GM18873 (cell line): ENCODE measurements at regions not wholly inside any gene's neighbourhood (a gene's known extent, or its start where the extent isn't known, plus 50 kb on each side); places are given as distances from the start of the nearest gene placed in this dataset.

ENCODE experiments used
- ATAC-seq: cut with Tn5 transposase; IDR thresholded peaks from one replicate; pipeline ENCODE4 v1.9.1; 2021; ENCODE audit warnings: mild to moderate bottlenecking, moderate library complexity, moderate number of reproducible peaks; ENCODE audit not compliant: unreplicated experiment, low FRiP score

DNA sequence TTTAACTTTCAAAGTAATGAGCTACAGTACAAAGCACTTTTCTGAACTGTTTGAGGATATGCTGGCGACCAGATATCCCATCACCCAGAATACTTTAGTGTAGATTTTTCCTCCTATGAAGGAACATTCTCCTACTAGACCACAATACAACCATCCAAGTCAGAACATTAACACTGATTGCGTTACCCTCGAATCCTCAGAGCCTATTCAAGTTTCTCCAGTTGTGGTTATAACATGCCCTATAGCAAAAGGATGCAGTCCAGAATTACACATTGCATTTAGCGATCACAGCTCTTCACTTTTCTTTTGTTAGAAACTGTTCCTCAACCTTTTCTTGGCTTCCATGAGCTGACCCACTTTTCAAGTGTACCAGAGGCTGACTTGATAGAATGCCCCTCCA lies 87.4 kb upstream of the SOX4 start:
- no peak for ATAC-seq

DNA sequence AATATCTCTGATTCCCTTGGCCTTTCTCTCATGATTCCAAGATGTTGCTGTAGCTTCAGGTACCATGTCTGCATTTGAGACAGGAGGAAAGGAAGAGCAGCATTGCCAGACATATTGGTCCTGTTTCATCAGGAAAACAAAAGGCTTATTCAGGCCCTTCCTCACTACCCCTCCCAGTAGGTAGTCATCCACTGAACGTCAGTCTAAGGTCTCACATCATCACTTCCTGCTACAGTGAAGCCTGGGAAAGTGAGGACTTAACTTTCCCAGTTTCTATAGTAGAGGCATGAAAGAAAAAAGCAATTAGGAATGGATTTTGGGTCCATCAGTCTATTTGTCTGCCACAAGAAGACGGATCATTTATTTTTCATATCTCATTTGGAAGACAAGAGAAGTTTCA lies 85.7 kb upstream of the SOX4 start:
- no peak for ATAC-seq

DNA sequence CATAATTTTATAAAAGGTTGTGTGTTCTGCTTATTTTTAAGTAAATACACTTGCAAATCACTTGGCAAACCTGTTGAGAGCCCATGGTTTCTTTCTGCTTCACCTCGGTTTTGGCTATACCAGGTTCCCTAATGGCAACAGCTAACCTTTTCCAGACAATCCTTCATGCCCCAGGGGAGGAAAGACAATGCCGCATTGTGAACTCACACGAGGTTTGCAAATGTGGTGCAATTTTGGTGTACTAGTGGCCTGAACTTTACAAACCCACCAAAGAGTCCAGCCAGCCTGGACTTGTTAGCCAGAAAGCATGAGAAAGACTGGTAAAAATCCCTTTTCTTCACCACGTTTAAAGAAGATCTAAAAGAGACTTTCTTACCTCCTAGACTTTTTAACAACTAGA lies 84.8 kb upstream of the SOX4 start:
- ATAC-seq: no peak

DNA sequence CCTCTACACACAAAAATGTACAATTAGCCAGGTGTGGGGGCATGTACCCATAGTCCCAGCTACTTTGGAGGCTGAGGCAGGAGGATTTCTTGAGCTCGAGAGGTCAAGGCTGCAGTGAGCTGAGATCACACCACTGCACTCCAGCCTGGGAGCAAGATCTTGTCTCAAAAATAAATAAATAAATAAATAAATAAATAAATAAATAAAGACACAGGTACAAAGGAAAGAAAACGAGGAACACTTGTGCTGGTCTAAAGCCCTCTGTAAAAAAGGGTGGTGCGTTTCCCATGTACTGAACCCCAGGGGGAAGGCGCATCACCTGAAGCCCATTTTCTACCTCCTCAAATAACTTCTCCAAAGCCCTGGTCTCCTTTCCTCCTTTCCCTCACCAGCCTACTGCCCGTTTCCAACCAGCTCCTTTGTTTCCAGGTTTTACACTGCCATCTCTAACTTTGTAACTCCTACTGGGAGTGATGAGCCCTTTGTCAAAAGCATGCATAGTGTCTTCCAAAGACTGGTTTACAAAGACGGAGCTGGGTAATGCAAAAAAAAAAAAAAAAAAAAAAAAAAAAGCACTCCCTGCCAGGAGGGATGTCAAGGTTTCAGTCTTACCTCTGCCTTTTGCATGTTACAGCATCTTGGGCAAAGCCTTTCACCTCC lies 81.5 kb upstream of the SOX4 start:
- ATAC-seq: no peak

DNA sequence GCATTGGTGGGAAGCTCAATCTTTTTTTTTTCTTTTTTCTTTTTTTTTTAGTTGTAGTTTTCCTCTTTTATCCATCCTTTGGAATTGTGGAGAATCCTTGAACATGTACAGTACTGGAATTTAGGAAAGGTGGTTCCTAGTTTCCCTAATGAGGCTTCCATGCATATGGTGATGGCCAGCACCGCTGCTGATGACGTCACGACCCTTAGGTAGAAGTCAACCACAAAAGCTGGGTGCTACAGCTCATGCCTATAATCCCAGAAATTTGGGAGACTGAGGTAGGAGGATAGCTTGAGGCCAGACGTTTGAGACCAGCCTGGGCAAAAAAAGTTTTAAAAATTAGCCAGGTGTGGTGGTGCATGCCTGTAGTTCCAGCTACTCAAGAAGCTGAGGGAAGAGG lies 79.3 kb upstream of the SOX4 start:
- no peak for ATAC-seq

DNA sequence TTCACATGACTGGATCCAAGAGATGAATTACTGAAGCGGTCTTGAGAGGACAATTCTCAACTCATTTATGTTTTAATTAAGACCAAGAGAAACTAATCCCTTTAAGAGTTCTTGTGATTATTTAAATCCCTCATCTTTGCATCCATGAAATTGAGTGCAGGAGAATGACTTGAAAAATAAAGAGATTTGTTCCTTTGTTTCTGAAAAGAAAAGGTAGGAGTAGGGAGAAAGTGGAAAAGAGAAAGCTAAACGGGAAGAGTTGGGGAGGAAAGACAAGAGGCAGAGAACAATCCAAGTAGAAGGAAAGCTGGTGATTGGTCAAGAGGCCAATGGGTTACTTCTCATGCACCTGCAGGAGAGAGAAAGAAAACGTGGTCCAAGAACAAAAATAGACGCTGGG lies 75.2 kb upstream of the SOX4 start:
- ATAC-seq: no peak

DNA sequence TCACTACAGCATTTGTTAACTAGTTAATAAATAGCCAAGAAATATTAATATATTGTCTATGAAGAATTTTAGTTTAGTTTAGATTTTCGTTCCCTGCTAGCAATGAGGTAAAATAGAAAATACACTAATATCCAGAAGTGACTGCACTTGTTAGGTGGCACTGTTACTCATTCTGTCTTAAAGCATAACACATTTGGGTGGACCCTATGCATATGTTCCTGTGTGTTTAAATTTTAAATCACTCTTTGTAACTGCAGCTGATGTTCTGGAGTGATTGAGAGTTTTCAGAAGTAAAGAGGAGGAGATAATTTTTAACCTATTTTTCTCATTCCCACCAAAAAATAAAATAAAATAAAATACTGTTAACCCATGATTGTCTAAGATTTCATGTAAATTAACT lies 73.9 kb upstream of the SOX4 start:
- no peak for ATAC-seq

DNA sequence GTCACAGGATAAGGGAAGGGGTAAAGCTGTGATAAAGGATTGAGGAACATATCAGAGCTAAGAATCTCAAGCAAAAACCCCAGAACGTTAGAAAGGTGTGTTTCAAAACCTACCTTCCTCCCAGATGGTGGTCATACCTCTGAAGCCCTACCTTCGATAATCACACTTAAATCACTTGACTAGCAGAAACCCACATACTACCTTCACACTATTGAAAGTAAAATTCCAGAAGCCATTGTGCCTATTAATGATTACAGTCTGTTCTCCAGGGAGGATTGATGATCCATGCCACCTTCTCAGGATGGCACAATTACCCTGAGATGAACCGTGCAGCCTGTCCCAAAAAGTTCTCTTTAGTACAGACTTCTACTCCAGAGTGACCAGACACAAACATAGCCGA lies 72.3 kb upstream of the SOX4 start:
- no peak for ATAC-seq

DNA sequence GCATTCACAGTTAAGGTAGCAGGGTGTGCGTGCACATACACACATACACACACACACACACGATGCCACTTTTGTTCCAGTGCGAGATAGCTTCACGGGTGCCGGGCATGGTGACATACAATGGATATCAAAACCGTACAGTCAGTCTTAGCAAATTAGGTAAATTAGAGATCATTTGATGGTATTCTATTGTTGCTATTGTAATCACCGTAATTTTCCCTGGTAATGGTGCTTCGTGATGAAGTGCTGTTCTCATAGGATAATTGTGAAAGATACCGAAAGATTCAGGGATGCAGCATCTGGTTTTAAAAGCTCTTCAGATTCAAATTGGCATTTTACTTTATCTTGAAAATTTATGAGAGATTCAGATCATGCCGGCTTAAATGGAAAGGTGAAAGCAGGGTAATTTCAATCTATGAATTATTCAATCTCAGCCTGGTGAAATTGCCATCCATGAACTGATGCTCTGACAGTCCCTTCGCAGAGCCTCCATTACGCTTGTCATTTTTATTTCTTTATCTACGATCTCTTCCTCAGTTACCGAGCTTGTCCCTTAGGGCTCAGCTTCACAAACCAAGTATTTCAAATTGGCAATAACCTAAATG lies 71.3 kb upstream of the SOX4 start:
- ATAC-seq: no peak

DNA sequence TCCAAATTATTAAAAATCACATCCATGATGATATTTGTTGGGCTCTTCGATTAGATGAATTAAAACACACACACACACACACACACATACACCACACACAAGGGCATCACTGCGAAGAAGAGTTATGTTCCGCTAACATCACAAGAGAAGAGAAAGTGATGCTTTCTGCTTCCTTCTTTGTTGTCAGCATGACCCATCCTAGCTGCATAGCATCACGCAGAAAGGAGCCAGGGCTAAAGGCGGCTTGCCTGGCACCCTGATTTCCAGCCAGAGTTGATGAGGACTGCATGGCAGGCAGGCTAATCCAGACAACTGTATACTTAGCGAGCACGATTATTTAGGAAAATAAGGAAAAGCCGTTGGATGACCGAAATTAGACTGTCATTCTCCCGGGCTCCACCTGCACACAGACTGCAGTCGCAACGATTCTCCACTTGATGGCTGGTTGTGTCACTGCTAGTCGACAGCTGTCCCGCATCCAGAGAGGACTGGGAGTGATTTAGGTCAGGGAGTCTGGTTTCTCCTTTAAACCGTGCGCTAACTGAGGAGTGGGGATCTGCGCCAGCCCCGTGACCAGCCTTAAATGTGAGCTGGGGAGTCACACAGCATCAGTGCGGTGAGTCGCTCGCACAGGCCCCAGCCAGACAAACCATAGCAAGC lies 70.6 kb upstream of the SOX4 start:
- no peak for ATAC-seq

DNA sequence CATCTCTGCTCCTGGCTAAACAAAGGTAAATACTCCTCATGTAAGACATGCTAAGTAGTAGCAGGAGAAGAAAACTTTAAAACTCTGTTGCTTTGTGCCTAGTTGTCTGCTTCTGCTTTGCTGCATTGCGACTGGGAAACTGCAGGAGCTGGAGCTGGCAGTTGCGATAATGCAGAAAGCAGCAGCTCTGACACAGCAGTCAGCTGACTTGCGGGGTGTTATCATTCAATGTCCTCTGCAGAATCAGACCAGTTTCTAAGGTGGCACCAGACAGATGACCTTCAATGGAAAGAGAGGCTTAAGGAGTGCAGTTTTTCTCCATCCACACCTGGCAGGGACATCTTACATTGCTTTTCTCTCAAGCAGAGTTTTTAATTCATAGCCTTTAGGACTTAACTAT lies 69.9 kb upstream of the SOX4 start:
- no peak for ATAC-seq

DNA sequence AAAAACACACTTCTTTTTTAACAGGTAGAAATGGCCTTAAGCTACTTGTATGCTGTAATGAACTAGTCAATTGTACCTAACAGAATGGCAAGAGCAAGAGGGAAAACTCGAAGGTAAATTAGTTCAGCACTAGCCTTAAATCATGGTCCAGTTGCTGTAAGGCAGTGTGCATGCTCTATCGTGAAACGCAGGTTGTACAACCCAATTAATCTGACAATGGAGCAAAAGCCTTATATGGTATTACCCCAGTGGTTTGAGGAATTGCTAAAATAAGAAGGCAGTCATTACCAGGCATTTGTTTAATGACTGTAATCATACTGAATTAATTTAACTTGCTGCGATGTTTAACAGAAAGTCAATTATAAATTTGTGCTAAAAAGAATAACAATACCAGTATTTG lies 69.3 kb upstream of the SOX4 start:
- no peak for ATAC-seq

DNA sequence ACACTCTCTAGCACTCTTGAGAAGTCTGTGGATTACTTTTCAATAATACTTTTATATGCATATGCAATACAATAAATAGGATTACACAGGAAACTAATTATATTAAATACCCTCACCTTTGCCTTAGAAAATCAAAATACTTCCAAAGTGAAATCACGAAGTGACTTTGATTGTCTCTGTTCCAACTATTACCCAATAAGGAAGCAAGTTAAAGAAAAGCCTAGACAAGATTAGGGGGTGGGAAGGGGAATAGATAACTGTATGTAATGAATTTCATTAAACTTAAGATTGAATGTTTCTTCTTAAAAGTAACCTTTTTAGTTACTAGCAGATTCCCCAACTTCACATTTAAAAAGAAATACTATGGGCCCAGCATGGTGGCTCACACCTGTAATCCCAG lies 66.6 kb upstream of the SOX4 start:
- ATAC-seq: no peak

DNA sequence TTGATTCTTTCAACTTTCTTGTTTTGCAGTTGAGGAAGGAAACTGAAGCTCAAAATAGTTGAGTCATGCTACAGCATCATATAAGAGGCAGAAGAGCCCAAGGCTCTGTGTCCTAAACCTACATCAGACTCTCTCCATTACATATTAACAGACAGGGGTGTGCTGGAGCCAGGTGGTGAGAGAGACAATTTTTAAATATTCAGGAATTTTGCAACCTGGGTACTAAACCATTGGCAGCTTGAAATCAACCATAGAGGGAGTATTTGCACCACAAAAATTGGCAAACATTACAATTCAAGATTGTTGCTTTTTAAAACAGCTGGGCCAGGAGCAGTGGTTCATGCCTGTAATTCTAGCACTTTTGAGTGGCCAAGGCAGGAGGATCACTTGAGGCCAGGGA lies 65.8 kb upstream of the SOX4 start:
- no peak for ATAC-seq

DNA sequence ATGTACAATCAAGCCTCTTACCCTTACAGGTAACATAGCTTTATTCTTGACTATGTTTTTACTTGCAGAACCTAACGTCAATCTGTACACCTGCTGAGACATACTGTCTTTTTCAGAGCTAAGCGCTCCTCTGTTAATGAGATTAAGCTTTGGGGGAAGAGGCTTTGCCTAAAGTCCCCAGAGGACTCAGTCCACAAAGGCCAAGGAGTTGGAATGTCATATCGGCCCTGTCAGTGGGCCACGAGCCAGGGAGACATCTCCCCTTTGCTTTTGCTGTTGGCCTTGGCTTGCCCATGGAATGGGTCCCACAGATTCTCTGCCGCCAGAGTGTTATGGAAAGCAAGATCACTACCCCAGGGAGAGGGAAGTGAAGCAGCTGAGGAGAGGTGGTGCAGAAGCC lies 64.1 kb upstream of the SOX4 start:
- no peak for ATAC-seq

DNA sequence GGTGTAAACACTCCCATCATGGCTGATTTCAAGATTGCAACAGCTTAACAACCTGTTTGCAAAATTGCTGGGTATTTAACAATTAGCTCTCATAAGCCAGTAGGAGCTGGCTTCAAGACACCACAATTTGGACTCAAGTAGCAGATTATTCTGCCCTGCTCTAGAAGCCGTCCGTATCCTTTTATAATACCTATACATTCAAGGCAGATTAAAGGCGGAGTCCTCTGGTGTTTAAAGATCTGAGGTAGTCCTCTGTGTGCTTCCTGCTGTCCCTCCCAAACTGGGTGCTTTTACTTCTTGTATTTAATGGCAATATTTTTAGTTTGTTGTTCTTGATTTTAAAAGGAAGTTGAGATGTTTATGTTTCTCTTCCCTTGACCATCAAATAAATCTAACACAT lies 62.2 kb upstream of the SOX4 start:
- no peak for ATAC-seq

DNA sequence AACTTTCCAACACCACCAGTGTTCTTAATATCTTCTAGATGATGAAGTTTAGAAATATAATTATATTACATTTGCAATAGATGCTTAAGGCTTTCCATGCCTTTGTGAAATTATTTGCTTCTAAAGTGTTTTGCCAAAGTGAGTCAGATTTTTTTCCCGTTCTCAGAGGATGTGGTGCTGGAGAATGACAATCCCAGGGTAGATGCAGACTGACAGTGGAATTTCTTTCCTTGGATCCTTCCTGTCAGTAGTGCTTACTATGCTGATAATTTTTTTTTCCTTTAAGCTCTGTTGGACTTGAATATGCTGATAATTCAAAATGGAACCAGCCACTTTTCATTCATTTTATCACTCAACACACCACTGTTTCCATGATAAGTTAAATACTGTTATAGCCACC lies 59.9 kb upstream of the SOX4 start:
- no peak for ATAC-seq

DNA sequence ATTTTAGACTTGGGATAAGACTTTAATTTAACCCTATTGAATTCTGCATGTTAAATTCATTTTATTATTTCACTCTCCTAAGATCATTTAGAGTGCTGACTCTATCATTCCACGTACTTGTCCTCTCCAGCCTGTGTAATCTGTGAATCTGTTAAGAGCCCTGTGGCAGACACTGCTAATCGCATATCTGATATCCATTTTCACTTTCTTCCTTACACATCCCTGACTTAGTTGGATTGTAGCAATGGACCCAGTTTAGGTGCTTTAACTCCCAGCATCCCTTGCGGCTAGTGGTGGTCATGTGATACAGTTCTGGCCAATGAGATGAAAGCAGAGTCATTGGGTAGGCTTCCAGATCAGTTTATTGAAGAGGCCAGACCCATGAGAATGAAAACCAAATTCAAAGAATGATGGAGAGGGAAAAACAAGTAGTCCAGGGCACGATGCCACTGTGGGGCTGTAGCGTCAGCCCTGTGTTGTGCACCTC lies 57.2 kb upstream of the SOX4 start:
- ATAC-seq: no peak

DNA sequence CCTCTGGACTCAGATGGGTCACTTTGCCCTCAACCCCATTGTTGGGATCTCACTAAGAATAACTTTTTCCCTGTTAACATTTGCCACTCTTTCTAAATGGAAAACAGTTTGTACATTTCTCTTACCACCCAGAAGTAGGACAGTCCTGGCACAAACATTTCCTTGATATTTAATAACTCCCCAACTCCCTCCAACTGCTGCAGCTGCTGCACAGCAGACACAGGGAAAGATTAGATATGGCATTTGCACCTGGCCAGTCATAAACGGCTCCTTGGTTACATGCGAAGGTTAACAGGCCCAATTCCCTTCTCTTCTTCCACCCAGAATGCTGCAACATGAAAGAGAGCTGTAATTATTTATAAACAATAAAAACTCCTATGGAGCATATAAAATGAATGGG lies 55.9 kb upstream of the SOX4 start:
- ATAC-seq: no peak

DNA sequence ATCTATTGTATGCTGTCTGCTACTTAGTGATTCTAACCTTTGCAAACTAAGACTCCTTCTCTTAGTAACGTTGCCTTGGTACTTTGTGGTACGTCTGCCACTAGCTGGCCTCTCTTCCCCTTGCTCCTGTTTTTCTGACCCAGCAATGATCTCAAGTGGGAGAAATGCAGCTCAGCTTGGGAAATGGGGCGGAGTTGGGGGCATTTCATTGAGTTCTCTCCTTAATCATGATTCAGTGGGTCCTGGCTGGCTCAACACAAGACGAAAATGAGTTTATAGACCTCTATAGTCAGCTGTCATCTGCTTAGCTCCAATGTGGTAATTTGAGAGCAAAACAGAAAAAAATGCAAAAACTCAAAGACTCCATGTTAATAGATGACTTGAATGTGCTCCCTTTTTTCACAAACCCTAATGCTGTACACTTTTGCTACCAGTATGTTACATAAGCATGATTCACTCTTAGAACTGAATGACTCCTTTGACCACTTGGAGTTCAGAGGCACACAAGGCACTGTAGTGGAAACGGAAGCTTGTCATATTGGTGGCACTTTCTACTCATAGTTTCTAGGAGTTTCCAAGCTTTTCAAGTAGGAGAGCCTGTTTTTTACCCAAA lies 55.3 kb upstream of the SOX4 start:
- no peak for ATAC-seq

DNA sequence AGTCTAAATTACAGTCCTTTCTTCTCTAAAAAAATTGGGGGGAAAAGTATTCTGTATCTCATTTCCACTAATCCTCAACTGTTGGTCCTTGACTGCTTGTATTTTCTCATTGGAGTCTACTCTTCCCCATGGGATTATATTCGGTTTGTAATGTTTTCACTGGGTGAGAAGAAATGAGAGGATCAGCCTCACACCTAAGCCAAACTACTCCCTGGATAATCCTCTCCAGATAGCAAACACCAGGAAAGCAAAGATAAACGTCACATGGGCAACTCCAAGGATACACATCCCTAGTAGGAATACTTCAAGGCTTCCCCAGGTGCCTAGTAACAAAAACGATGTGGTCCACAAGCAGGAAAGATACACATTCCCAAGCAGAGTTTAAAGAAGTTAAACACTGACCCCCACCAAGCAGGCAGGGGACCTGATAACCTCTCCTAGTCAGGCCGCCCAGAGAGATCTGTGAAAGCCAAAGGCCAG lies 53.9 kb upstream of the SOX4 start:
- ATAC-seq: no peak
